Neural progenitor cell (in vitro differentiated cells): ENCODE measurements at regions not wholly inside any gene's neighbourhood (a gene's known extent, or its start where the extent isn't known, plus 50 kb on each side); places are given as distances from the start of the nearest gene placed in this dataset.

Experiments used
- CTCF ChIP-seq: fragments of 200-600 bp; sonication (generic); IDR thresholded peaks from 2 replicates; pipeline ENCODE4 v1.5.1; 2017; ENCODE audit warnings: antibody characterized with exemption, mild to moderate bottlenecking
- EZH2 ChIP-seq: fragments of 200-600 bp; sonication (generic); IDR thresholded peaks from 2 replicates; pipeline ENCODE4 v1.6.1; 2017; ENCODE audit warnings: antibody characterized with exemption, mild to moderate bottlenecking, moderate library complexity
- EZH2phosphoT487 ChIP-seq: fragments of 200-600 bp; sonication (generic); IDR thresholded peaks from 2 replicates; pipeline ENCODE4 v1.6.1; 2017; ENCODE audit warnings: antibody characterized with exemption

GRCh38 chr2:52532956-52533355, 1234.6 kb upstream of the CHAC2 start:
- TF ChIP-seq CTCF (no peak), EZH2 (no peak), EZH2phosphoT487 (no peak)
